ENCODE measurements at regions not wholly inside any gene's neighbourhood (a gene's known extent, or its start where the extent isn't known, plus 50 kb on each side); places are given as distances from the start of the nearest gene placed in this dataset.

GRCh38 chr18:77668219-77668618, 418.6 kb downstream of the GALR1 start:
- H3K9me3 Mint-ChIP-seq (ENCODE audit: unreplicated experiment) = no peaks in the 10 kb centered on the region
- DNase-seq (ENCODE audit: unreplicated experiment) = no peak
- POLR2A ChIA-PET = interaction anchor here (0.8 kb wide), 1 partner anchor 431 kb away, joined by 3 read pairs; no protein-coding TSS in a partner anchor
- TF ChIP-seq CTCF (IDR thresholded peaks at IDR 0.05; ENCODE audit: unreplicated experiment) = no peak
- H3K36me3 Mint-ChIP-seq (ENCODE audit: insufficient read depth, unreplicated experiment) = no peaks in the 10 kb centered on the region
- H3K4me3 Mint-ChIP-seq (ENCODE audit: unreplicated experiment) = no peak overlapping the region
- H3K4me1 Mint-ChIP-seq (ENCODE audit: insufficient read depth, unreplicated experiment) = peaks cover 10% of the 10 kb centered on the region
- H3K27me3 Mint-ChIP-seq (ENCODE audit: insufficient read depth, unreplicated experiment) = peaks cover 16% of the 10 kb centered on the region
- CTCF ChIA-PET = no interaction called here
- no peak overlapping the region for H3K27ac Mint-ChIP-seq (ENCODE audit: low read depth, unreplicated experiment)
- intact Hi-C loops (cut with micrococcal nuclease) = no loop called here
- BruUV-seq (replicated peaks) = no TSS peak

GRCh38 chr18:77669331-77669730, 419.7 kb downstream of the GALR1 start:
- Mint-ChIP-seq H3K4me1 (ENCODE audit: insufficient read depth, unreplicated experiment) (peaks cover 10% of the 10 kb centered on the region), H3K27me3 (ENCODE audit: insufficient read depth, unreplicated experiment) (peaks cover 19% of the 10 kb centered on the region), H3K4me3 (ENCODE audit: unreplicated experiment) (no peak overlapping the region), H3K9me3 (ENCODE audit: unreplicated experiment) (no peaks in the 10 kb centered on the region), H3K27ac (ENCODE audit: low read depth, unreplicated experiment) (no peak overlapping the region), H3K36me3 (ENCODE audit: insufficient read depth, unreplicated experiment) (no peaks in the 10 kb centered on the region)
- no TSS peak for BruUV-seq (replicated peaks)
- no peak for DNase-seq (ENCODE audit: unreplicated experiment)
- ChIA-PET POLR2A (no interaction called here), CTCF (no interaction called here)
- intact Hi-C loops (cut with micrococcal nuclease) = no loop called here
- TF ChIP-seq CTCF (IDR thresholded peaks at IDR 0.05; ENCODE audit: unreplicated experiment) = no peak

GRCh38 chr18:77671456-77672167, 422.0 kb downstream of the GALR1 start:
- Mint-ChIP-seq H3K27ac (ENCODE audit: low read depth, unreplicated experiment) (no peak overlapping the region), H3K36me3 (ENCODE audit: insufficient read depth, unreplicated experiment) (no peaks in the 10 kb centered on the region), H3K27me3 (ENCODE audit: insufficient read depth, unreplicated experiment) (peaks cover 19% of the 10 kb centered on the region), H3K9me3 (ENCODE audit: unreplicated experiment) (no peaks in the 10 kb centered on the region), H3K4me3 (ENCODE audit: unreplicated experiment) (no peak overlapping the region), H3K4me1 (ENCODE audit: insufficient read depth, unreplicated experiment) (no peaks in the 10 kb centered on the region)
- POLR2A ChIA-PET = interaction anchor here (0.6 kb wide), 1 partner anchor 52 kb away, joined by 3 read pairs; no protein-coding TSS in a partner anchor
- CTCF ChIA-PET = interaction anchor here (0.5 to 0.6 kb wide), 2 partner anchors 11 to 774 kb away, joined by 3 read pairs; no protein-coding TSS in a partner anchor
- no peak for DNase-seq (ENCODE audit: unreplicated experiment)
- BruUV-seq (replicated peaks) = no TSS peak
- intact Hi-C loops (cut with micrococcal nuclease) = no loop called here
- no peak for TF ChIP-seq CTCF (IDR thresholded peaks at IDR 0.05; ENCODE audit: unreplicated experiment)

GRCh38 chr18:77676910-77677309, 427.3 kb downstream of the GALR1 start:
- CTCF ChIA-PET = interaction anchor here (0.9 to 1.7 kb wide), 2 partner anchors 11 to 677 kb away, joined by 3 read pairs; no protein-coding TSS in a partner anchor
- peaks cover 34% of the 10 kb centered on the region for H3K27me3 Mint-ChIP-seq (ENCODE audit: insufficient read depth, unreplicated experiment)
- TF ChIP-seq CTCF (IDR thresholded peaks at IDR 0.05; ENCODE audit: unreplicated experiment) = no peak
- no peaks in the 10 kb centered on the region for H3K9me3 Mint-ChIP-seq (ENCODE audit: unreplicated experiment)
- BruUV-seq (replicated peaks) = no TSS peak
- no peak overlapping the region for H3K4me3 Mint-ChIP-seq (ENCODE audit: unreplicated experiment)
- POLR2A ChIA-PET = interaction anchor here (0.7 kb wide), 1 partner anchor 17 kb away, joined by 3 read pairs; no protein-coding TSS in a partner anchor
- no peak for DNase-seq (ENCODE audit: unreplicated experiment)
- intact Hi-C loops (cut with micrococcal nuclease) = no loop called here
- no peaks in the 10 kb centered on the region for H3K36me3 Mint-ChIP-seq (ENCODE audit: insufficient read depth, unreplicated experiment)
- H3K4me1 Mint-ChIP-seq (ENCODE audit: insufficient read depth, unreplicated experiment) = no peaks in the 10 kb centered on the region
- H3K27ac Mint-ChIP-seq (ENCODE audit: low read depth, unreplicated experiment) = no peak overlapping the region

Measured in MCF 10A (cell line).